H9 (cell line): ENCODE measurements at regions not wholly inside any gene's neighbourhood (a gene's known extent, or its start where the extent isn't known, plus 50 kb on each side); places are given as distances from the start of the nearest gene placed in this dataset.

Experiments
- DNase-seq: peaks from one replicate; pipeline ENCODE4 v3.0.0-alpha.2; 2017
- H2AFZ ChIP-seq: one replicate; pipeline ENCODE4 v1.6.1; 2013; ENCODE audit warnings: mild to moderate bottlenecking, low read length, control low read depth, moderate library complexity
- H2AK5ac ChIP-seq: 2 replicates; pipeline ENCODE4 v1.6.1; 2013; ENCODE audit warnings: low read length, control low read depth, mixed read lengths; ENCODE audit not compliant: insufficient read length
- H2BK120ac ChIP-seq: one replicate; pipeline ENCODE4 v1.6.1; 2013; ENCODE audit warnings: low read depth, mild to moderate bottlenecking, low read length, control low read depth, inconsistent platforms; ENCODE audit not compliant: poor library complexity, severe bottlenecking
- H2BK12ac ChIP-seq: 2 replicates; pipeline ENCODE4 v1.6.1; 2013; ENCODE audit warnings: low read length, control low read depth, mixed read lengths, low read depth; ENCODE audit not compliant: insufficient read length
- H2BK15ac ChIP-seq: 2 replicates; pipeline ENCODE4 v1.6.1; 2013; ENCODE audit warnings: low read depth, low read length, control low read depth
- H2BK20ac ChIP-seq: one replicate; pipeline ENCODE4 v1.6.1; 2013; ENCODE audit warnings: low read depth, mild to moderate bottlenecking, low read length, control low read depth, inconsistent platforms; ENCODE audit not compliant: poor library complexity, severe bottlenecking
- H2BK5ac ChIP-seq: 2 replicates; pipeline ENCODE4 v1.6.1; 2013; ENCODE audit warnings: low read length, control low read depth, mixed read lengths; ENCODE audit not compliant: insufficient read length
- H3K14ac ChIP-seq: 2 replicates; pipeline ENCODE4 v1.6.1; 2013; ENCODE audit warnings: low read length, control low read depth; ENCODE audit not compliant: insufficient read depth
- H3K18ac ChIP-seq: 2 replicates; pipeline ENCODE4 v1.6.1; 2013; ENCODE audit warnings: low read depth, mild to moderate bottlenecking, mixed read lengths, low read length, control low read depth; ENCODE audit not compliant: insufficient read length
- H3K23ac ChIP-seq: 2 replicates; pipeline ENCODE4 v1.6.1; 2013; ENCODE audit warnings: low read length, control low read depth, mixed read lengths, low read depth; ENCODE audit not compliant: insufficient read length
- H3K23me2 ChIP-seq: 2 replicates; pipeline ENCODE4 v1.6.1; 2013; ENCODE audit warnings: low read depth, mild to moderate bottlenecking, mixed read lengths, low read length, control low read depth; ENCODE audit not compliant: insufficient read length, poor library complexity, severe bottlenecking
- H3K27ac ChIP-seq: 2 replicates; pipeline ENCODE4 v1.5.1; 2013; ENCODE audit warnings: low read length, control low read depth, mixed read lengths, low read depth; ENCODE audit not compliant: insufficient read length
- H3K27me3 ChIP-seq: 2 replicates; pipeline ENCODE4 v1.6.1; 2013; ENCODE audit warnings: low read length, control low read depth, inconsistent platforms; ENCODE audit not compliant: insufficient read depth
- H3K4ac ChIP-seq: 2 replicates; pipeline ENCODE4 v1.6.1; 2013; ENCODE audit warnings: low read depth, mild to moderate bottlenecking, control low read depth, inconsistent platforms, low read length, moderate library complexity
- H3K4me1 ChIP-seq: 2 replicates; pipeline ENCODE4 v1.6.1; 2013; ENCODE audit warnings: low read length, control low read depth, inconsistent platforms; ENCODE audit not compliant: insufficient read depth
- H3K4me2 ChIP-seq: 2 replicates; pipeline ENCODE4 v1.6.1; 2013; ENCODE audit warnings: low read length, control low read depth, mixed read lengths; ENCODE audit not compliant: insufficient read length, insufficient read depth
- H3K56ac ChIP-seq: 2 replicates; pipeline ENCODE4 v1.6.1; 2013; ENCODE audit warnings: low read depth, mild to moderate bottlenecking, mixed read lengths, low read length, control low read depth; ENCODE audit not compliant: insufficient read length
- H3K79me1 ChIP-seq: 2 replicates; pipeline ENCODE4 v1.6.1; 2013; ENCODE audit warnings: low read depth, mild to moderate bottlenecking, moderate library complexity, low read length, control low read depth, inconsistent platforms; ENCODE audit not compliant: insufficient read depth, poor library complexity, severe bottlenecking
- H3K79me2 ChIP-seq: 2 replicates; pipeline ENCODE4 v1.6.1; 2013; ENCODE audit warnings: low read length, control low read depth, inconsistent platforms; ENCODE audit not compliant: insufficient read depth
- H3K9ac ChIP-seq: 2 replicates; pipeline ENCODE4 v1.6.1; 2013; ENCODE audit warnings: low read length, control low read depth, mixed read lengths; ENCODE audit not compliant: insufficient read length; ENCODE audit errors: extremely low read depth
- H3K9me3 ChIP-seq: one replicate; pipeline ENCODE4 v1.6.1; 2013; ENCODE audit warnings: low read depth, low read length, inconsistent platforms; ENCODE audit not compliant: control insufficient read depth
- H3T11ph ChIP-seq: one replicate; pipeline ENCODE4 v1.6.1; 2013; ENCODE audit warnings: mild to moderate bottlenecking, low read length, control low read depth, inconsistent platforms
- H4K20me1 ChIP-seq: one replicate; pipeline ENCODE4 v1.6.1; 2013; ENCODE audit not compliant: control insufficient read depth, insufficient read length, insufficient read depth
- H4K5ac ChIP-seq: 2 replicates; pipeline ENCODE4 v1.6.1; 2013; ENCODE audit warnings: low read depth, mild to moderate bottlenecking, mixed read lengths, low read length, control low read depth; ENCODE audit not compliant: insufficient read length
- H4K8ac ChIP-seq: replicated peaks from 2 replicates; pipeline ENCODE4 v1.6.1; 2013; ENCODE audit warnings: low read length, control low read depth, mixed read lengths, low read depth; ENCODE audit not compliant: insufficient read length
- H4K91ac ChIP-seq: 2 replicates; pipeline ENCODE4 v1.6.1; 2013; ENCODE audit warnings: low read depth, mild to moderate bottlenecking, moderate library complexity, mixed read lengths, low read length, control low read depth; ENCODE audit not compliant: insufficient read length
- H3K27ac Mint-ChIP-seq, 3 experiments: 2 replicates in 2 of 3; 3 replicates in 1 of 3; pipeline ENCODE4 v1.8.0; 2020 to 2021; ENCODE audit warnings: mixed read lengths in 3 of 3, mild to moderate bottlenecking in 1 of 3, moderate library complexity in 1 of 3
- H3K27me3 Mint-ChIP-seq: 2 replicates; pipeline ENCODE4 v1.8.0; 2021; ENCODE audit warnings: low read depth, mild to moderate bottlenecking, moderate library complexity, mixed read lengths
- H3K36me3 Mint-ChIP-seq, 3 experiments: 2 replicates in 2 of 3; 3 replicates in 1 of 3; pipeline ENCODE4 v1.8.0; 2020 to 2021; ENCODE audit warnings: low read depth in 3 of 3, mixed read lengths in 3 of 3; ENCODE audit not compliant: insufficient read depth in 1 of 3
- H3K4me1 Mint-ChIP-seq, 2 experiments: 2 replicates each; pipeline ENCODE4 v1.8.0; 2020; ENCODE audit warnings: mixed read lengths in 2 of 2
- H3K4me3 Mint-ChIP-seq, 2 experiments: 2 replicates in 1 of 2; 3 replicates in 1 of 2; pipeline ENCODE4 v1.8.0; 2020 to 2021; ENCODE audit warnings: mild to moderate bottlenecking in 2 of 2, mixed read lengths in 2 of 2, moderate library complexity in 1 of 2
- H3K9me3 Mint-ChIP-seq, 2 experiments: 2 replicates in 1 of 2; 3 replicates in 1 of 2; pipeline ENCODE4 v1.8.0; 2020; ENCODE audit warnings: mild to moderate bottlenecking in 2 of 2, mixed read lengths in 2 of 2, moderate library complexity in 1 of 2
- WGBS: extraction: QIAGEN DNeasy Blood & Tissue Kit; methylation state at CpG from one replicate; pipeline ENCODE4 v1.1.7; 2013; ENCODE audit warnings: missing lambda C conversion rate, low lambda C conversion rate, mixed read lengths; ENCODE audit not compliant: insufficient read length; ENCODE audit errors: extremely low coverage; 5-methylcytosine and 5-hydroxymethylcytosine counted together
- TF ChIP-seq, protein P1 (sequence below): fragments of 200-600 bp; sonication (generic); conservative IDR thresholded peaks from 3 replicates; pipeline ENCODE4 v1.8.0; 2021; ENCODE audit warnings: antibody characterized with exemption, mild to moderate bottlenecking

DNA sequence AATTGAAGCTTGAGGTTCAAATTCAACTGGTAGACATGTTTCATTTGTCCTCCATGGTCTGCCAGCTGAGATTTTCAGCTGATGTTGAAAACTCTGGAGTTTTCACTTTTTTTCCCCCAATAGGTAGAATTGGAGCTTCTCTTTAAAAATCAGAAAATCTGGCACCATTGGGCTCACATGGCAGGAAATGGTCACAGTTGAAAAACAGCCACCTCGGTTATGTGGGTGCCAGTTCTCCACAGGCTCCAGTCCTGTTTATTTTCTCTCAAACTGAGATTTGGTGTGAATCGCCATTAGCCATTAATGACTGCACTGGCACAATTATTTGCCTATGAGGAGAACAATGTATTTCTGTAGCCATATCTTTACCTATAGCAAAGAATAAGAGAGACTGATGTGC, 171.4 kb upstream of the TFAP2D start:
- Histone ChIP-seq H2BK12ac (no peak overlapping the region), H3K56ac (no peak overlapping the region), H3K27me3 (no peaks in the 10 kb centered on the region), H2BK15ac (no peak overlapping the region), H3K4me2 (no peak overlapping the region), H3K4me1 (no peaks in the 10 kb centered on the region), H2BK5ac (no peak overlapping the region), H4K8ac (no peak overlapping the region), H2BK20ac (no peak overlapping the region), H3K27ac (no peak overlapping the region), H2AK5ac (no peak overlapping the region), H3K23me2 (no peaks in the 10 kb centered on the region), H3T11ph (no peak overlapping the region), H3K4ac (no peak overlapping the region), H2BK120ac (no peak overlapping the region), H2AFZ (no peak overlapping the region), H3K79me2 (no peaks in the 10 kb centered on the region), H3K18ac (no peak overlapping the region), H3K9ac (no peak overlapping the region), H4K5ac (no peak overlapping the region), H3K23ac (no peak overlapping the region), H4K20me1 (no peaks in the 10 kb centered on the region), H3K9me3 (no peaks in the 10 kb centered on the region), H3K79me1 (no peaks in the 10 kb centered on the region), H4K91ac (no peak overlapping the region), H3K14ac (no peak overlapping the region)
- Mint-ChIP-seq H3K27ac (no peak overlapping the region), H3K9me3 (no peaks in the 10 kb centered on the region), H3K4me3 (no peak overlapping the region), H3K36me3 (no peaks in the 10 kb centered on the region), H3K27me3 (no peaks in the 10 kb centered on the region), H3K4me1 (peaks cover 8 to 9% of the 10 kb centered on the region in 2 experiments)
- WGBS, result no CpG with 5 or more reads among the region's 2 CpGs
- TF ChIP-seq, protein P1, sequence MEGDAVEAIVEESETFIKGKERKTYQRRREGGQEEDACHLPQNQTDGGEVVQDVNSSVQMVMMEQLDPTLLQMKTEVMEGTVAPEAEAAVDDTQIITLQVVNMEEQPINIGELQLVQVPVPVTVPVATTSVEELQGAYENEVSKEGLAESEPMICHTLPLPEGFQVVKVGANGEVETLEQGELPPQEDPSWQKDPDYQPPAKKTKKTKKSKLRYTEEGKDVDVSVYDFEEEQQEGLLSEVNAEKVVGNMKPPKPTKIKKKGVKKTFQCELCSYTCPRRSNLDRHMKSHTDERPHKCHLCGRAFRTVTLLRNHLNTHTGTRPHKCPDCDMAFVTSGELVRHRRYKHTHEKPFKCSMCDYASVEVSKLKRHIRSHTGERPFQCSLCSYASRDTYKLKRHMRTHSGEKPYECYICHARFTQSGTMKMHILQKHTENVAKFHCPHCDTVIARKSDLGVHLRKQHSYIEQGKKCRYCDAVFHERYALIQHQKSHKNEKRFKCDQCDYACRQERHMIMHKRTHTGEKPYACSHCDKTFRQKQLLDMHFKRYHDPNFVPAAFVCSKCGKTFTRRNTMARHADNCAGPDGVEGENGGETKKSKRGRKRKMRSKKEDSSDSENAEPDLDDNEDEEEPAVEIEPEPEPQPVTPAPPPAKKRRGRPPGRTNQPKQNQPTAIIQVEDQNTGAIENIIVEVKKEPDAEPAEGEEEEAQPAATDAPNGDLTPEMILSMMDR, result no peak
- DNase-seq, result no peak
